Left hindlimb (tissue), 1 donor: ENCODE measurements at regions not wholly inside any gene's neighbourhood (a gene's known extent, or its start where the extent isn't known, plus 50 kb on each side); places are given as distances from the start of the nearest gene placed in this dataset.
A peak's percentile ranks its signal among the peaks of the same experiment; 100 is the strongest.
"Not testable (repeated sequence)": the region's sequence is repeated elsewhere in the genome, so short reads cannot be mapped to it uniquely, and the experiment has no call there.

Experiments used
- DNase-seq: peaks from one replicate; pipeline ENCODE4 v3.0.0-alpha.2; 2018

DNA sequence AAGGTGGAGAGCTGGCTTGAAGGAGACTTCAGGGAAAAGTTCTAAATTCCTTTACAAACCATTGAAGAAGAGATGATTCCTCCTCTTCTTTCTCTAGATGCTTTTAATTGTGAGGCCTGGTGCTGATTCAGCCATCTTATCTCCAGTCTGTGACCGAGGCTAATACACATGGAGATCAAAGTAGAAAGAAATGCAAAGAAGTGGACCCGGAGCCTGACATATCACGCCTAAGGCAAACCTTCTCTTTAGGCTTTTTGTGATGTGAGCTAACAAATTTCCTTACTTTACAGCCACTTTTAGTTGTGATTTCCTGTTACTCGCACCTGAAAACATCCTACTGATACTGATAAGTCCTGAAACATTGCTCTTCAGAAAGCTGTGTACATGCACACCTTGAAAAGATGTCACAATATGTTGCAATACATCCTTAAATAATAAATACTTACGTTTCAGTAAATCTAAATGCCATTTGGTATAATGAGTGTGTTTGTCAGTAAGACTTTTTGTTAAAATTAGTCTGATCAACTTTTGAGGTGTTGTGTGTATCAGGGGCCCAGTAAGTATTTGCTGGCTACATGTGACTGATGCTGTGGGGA lies 192.4 kb downstream of the BAMBI start:
- DNase-seq = no peak

DNA sequence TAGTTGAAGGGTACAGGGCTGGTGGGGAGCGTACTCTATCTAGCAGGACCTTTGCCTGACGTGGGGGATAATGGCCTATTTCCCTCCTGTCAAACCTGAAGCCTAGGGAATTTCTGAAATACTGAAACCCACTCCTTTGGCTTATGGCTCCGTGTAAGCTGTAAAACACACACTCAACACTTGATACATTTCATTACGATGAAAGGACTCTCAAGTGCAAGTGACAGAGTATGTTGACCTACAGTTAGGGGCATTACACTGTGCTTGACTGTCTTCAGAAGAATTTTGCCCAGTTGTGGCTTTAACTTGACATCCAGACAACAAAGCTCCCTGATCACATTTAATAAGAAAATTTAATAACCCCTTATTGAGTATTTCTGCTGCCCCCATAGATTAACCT lies 194.3 kb downstream of the BAMBI start:
- no peak for DNase-seq

- no peak for DNase-seq
Measured at GRCh38 chr10:28872587-28873165, 195.4 kb downstream of the BAMBI start.

GRCh38 chr10:28873540-28873939 lies 196.2 kb downstream of the BAMBI start:
- no peak for DNase-seq

- DNase-seq = no peak
Measured at GRCh38 chr10:28874210-28874609, 196.9 kb downstream of the BAMBI start.

- DNase-seq = no peak
Measured at GRCh38 chr10:28875549-28876081, 198.3 kb downstream of the BAMBI start.

DNA sequence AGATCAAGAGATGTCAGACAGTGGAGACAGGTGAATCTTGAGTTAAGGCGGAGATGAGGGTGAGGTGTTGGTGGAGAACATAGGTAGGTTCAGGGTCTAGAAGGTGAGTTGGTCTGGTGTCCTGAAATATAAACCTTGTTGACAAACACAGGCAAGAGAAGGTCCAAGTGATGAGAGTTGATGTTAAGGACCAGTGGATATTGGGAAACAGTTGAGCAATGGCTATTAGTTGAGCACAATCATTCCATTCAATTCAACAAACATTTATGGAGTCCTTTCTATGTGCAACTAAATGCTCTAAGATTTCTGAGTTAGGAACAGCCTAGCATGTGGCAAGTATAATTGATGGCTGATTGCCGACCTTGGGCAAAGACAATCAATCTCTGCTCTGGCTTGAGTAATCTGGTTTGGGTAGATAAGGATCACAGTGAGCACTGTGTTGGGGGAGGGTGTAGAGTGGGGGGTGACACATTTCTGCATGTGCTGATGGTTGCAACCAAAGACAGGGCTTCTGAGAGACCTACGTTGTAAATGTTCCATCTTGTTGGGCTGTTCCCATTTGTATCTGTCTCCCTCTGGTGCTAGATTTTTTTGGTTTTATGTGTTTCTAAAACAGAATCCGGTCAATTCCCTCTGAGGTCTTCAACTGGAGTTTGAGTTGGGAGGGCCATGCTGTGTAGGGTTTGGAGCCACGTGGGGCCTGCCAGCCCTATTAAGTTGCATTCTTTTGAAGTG lies 201.1 kb downstream of the BAMBI start:
- no peak for DNase-seq

- DNase-seq = no peak
Measured at GRCh38 chr10:28879246-28879645, 201.9 kb downstream of the BAMBI start.

DNA sequence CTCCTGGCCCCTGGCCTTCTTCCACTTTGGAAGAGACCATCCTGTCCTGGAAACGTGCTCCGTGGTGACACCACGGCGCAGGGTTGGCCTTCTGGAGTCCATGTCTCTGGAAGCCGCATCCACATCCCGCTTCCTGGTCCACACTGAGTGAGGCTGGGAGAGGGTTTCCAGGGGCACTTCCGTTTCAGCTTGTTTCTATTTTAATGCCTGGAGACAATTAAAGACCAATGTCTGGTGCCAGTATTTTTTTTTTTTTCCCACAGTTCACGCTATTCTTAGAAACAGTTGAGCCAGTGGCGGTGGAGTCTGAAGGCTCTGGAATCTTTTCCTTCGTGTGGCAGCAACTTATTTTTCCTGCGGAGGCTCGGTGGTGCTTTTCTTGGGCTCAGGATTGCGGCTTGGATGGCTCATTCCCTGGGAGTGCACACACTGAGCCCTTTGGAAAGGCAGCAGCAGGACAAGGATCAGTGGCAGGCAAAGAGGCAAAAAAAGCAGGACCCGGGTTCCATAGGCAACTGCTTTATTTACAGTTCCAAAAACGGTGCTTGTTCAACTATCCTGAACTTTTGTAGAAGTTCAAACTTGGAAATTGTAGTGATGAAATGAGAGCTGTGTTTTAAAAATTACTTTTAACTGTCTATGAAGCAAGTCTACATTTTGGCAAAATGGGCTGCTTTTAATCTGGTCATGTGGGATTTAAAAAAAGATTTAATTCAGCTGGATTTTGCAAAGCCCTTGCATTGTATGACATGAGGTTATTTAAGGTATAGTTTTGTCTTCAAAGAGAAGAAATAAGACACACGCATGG lies 202.8 kb downstream of the BAMBI start:
- peak; percentile 76 for DNase-seq

DNA sequence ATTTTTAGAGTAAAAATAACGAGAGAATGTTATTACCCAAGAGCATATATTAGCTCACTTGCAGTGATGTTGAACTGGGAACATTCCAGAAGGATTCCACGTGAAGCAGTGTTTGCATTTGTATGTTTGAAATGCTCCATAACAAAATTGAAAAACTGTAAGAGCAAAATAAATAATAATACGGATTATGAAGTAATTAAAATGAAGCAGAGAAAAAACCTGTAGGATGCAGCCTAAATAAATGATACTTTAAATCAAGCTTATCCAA lies 203.3 kb downstream of the BAMBI start:
- no peak for DNase-seq

GRCh38 chr10:28881171-28881882 lies 204.0 kb downstream of the BAMBI start:
- no peak for DNase-seq

DNA sequence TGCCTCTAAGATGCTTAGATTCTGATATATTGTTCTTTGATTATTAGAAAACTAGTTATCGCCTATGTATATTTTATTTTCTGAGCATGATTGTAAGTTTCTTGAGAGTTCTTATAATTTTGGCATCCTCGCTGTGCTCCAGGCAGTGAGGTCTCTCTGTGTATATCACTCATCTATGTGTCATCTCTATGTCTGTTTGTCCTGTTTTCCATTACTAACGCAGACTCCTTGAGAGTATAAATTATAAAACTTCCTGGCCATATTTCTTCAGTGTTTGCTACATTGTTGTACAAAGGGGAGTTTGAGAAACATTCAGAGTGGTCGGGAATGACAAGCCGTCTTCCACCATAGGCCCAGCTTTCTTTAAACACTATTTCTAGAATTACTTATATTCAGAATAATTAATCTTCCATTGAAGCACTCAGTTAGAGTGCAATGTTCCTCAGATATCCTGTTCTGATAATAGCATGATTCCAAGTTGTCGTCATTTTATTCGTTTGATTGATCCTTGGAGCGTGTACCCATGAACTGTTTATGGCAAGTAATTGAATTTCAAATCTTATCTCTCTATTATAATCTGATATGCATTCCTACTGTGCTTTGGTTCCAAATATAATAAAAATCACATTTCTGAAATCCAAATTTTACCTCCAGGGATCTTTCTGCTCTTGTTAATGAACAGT lies 206.6 kb downstream of the BAMBI start:
- DNase-seq = no peak

- DNase-seq = no peak
Measured at GRCh38 chr10:28890121-28890950, 213.0 kb downstream of the BAMBI start.

GRCh38 chr10:28891058-28891713 lies 213.9 kb downstream of the BAMBI start:
- no peak for DNase-seq

DNA sequence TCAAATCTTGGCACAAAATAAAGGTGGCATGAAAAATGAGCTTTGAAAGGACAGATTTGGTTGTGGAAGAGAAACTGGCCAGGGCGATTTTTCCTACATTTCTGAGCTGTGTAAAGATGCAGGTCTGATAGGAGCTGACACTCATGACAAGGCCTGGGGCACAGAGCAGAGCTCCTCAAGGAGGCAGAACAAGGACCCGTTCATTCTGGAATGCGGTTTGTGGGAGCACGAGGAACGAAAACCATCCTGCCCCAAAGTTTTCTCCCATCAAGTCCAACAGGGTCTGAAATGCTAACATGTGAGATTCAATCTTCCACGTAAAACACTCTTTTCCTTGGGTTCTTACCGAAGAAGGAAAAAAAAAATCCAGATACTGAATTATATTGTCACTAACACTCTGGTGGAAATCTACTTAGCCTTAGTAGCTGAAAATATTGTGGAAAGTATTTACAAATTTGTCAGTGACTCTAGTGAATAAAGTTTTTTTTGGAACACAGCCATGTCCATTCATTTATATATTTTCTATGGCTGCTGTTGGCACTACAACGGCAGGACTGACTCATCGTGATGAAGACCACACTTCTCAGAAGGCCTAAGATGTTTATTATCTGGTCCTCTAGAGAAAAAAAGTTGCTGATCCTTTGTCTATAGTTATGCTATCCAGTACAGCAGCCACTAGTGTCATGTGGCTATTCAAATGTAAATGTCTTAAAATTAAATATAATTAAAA lies 215.7 kb downstream of the BAMBI start:
- DNase-seq = no peak

- no peak for DNase-seq
Measured at GRCh38 chr10:28894146-28894545, 216.8 kb downstream of the BAMBI start.

DNA sequence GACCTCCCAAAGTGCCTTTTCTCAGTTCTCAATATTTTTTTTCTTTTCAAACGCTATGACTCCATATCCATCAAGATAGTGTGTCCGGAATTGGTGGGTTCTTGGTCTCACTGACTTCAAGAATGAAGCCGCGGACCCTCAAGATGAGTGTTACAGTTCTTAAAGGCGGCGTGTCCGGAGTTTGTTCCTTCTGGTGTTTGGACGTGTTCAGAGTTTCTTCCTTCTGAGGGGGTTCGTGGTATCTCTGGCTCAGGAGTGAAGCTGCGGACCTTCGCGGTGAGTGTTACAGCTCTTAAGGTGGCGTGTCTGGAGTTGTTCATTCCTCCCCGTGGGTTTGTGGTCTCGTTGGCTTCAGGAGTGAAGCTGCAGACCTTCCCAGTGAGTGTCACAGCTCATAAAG lies 218.3 kb downstream of the BAMBI start:
- not testable (repeated sequence) for DNase-seq

DNA sequence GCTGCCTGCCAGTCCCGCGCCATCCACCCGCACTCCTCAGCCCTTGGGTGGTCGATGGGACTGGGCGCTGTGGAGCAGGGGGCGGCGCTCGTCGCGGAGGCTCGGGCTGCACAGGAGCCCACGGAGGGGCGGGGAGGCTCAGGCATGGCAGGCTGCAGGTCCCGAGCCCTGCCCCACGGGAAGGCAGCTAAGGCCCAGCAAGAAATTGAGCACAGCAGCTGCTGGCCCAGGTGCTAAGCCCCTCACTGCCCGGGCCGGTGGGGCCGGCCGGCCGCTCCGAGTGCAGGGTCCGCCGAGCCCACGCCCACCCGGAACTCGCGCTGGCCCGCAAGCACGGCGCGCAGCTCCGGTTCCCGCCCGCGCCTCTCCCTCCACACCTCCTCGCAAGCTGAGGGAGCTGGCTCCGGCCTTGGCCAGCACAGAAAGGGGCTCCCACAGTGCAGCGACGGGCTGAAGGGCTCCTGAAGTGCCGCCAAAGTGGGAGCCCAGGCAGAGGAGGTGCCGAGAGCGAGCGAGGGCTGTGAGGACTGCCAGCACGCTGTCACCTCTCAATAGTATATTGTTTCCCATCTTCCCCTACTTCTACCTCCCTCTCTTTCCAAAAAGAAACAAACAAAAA lies 219.6 kb downstream of the BAMBI start:
- not testable (repeated sequence) for DNase-seq

DNA sequence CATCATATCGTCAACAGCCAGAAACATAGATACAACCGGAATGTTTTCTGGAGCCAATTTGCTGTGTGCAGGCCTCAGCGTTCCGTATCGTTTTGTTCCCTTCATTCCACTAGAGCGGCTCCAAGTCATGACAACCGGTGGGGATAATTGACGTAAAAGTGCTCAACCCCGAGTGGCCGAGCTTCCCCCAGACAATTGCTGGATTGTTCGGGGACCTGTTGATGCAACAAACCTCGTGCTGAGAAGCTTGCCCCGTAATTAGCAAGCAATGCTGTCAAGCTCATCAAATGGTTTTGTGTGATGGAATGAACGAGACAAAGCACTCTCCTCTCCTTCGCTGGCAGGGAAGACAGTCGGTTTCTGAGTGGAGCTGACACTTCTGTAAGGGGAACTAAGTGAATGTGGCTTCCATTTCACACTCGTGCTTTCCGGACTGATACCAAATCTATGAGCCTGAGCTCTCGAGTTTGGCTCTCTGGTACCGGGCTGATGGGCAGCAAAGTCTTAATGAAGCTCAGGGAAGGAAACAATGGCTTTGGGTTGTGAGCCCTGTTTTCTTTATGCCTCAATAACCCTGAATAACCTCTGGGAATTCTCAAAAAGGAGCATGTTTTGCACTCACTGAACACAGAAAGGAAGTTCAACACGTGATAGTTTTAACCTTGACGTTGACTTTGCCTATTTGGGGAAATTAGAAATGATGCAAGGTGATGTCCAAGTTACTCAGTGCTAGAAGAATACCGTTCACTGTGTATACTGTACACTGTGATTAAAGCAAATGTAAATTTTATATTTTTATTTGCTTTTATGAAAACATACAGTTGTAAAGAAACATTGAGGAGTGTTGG lies 220.5 kb downstream of the BAMBI start:
- DNase-seq = no peak
